Ishikawa (cell line): ENCODE measurements at regions not wholly inside any gene's neighbourhood (a gene's known extent, or its start where the extent isn't known, plus 50 kb on each side); places are given as distances from the start of the nearest gene placed in this dataset.

ENCODE experiments used
- CEBPB ChIP-seq: IDR thresholded peaks from 2 replicates; pipeline ENCODE4 v1.6.1; 2012
- CREB1 ChIP-seq: IDR thresholded peaks from 2 replicates; pipeline ENCODE4 v1.6.1; 2012; ENCODE audit warnings: low read depth
- EGR1 ChIP-seq: IDR thresholded peaks from 2 replicates; pipeline ENCODE4 v1.6.1; 2012
- EP300 ChIP-seq: IDR thresholded peaks from 2 replicates; pipeline ENCODE4 v1.6.1; 2012; ENCODE audit warnings: borderline replicate concordance
- FOXM1 ChIP-seq: IDR thresholded peaks from 2 replicates; pipeline ENCODE4 v1.6.1; 2012; ENCODE audit warnings: low read depth, borderline replicate concordance
- NFIC ChIP-seq: IDR thresholded peaks from 2 replicates; pipeline ENCODE4 v1.6.1; 2012
- RAD21 ChIP-seq: IDR thresholded peaks from 2 replicates; pipeline ENCODE4 v1.6.1; 2012; ENCODE audit warnings: low read depth
- REST ChIP-seq: IDR thresholded peaks from 2 replicates; pipeline ENCODE4 v1.6.1; 2012; ENCODE audit warnings: low read depth, mild to moderate bottlenecking
- TAF1 ChIP-seq: IDR thresholded peaks from 2 replicates; pipeline ENCODE4 v1.6.1; 2012; ENCODE audit warnings: low read depth, mild to moderate bottlenecking
- TCF12 ChIP-seq: IDR thresholded peaks from 2 replicates; pipeline ENCODE4 v1.6.1; 2012; ENCODE audit warnings: low read depth
- TEAD4 ChIP-seq: IDR thresholded peaks from 2 replicates; pipeline ENCODE4 v1.6.1; 2012
- USF1 ChIP-seq: IDR thresholded peaks from 2 replicates; pipeline ENCODE4 v1.6.1; 2012
- YY1 ChIP-seq: IDR thresholded peaks from 2 replicates; pipeline ENCODE4 v1.6.1; 2012; ENCODE audit warnings: low read depth
- ZBTB7A ChIP-seq: IDR thresholded peaks from 2 replicates; pipeline ENCODE4 v1.6.1; 2012; ENCODE audit warnings: low read depth
- TF ChIP-seq, protein P1 (sequence below): IDR thresholded peaks from 2 replicates; pipeline ENCODE4 v1.6.1; 2012

GRCh38 chr3:44023961-44024593, 217.6 kb upstream of the TOPAZ1 start:
- no peak for TF ChIP-seq USF1
- no peak for TF ChIP-seq RAD21
- TF ChIP-seq REST = no peak
- TF ChIP-seq TAF1 = no peak
- no peak for TF ChIP-seq CEBPB
- TF ChIP-seq ZBTB7A = no peak
- no peak for TF ChIP-seq FOXM1
- no peak for TF ChIP-seq CREB1
- TF ChIP-seq YY1 = no peak
- no peak for TF ChIP-seq EP300
- no peak for TF ChIP-seq TEAD4
- TF ChIP-seq TCF12 = no peak
- TF ChIP-seq, protein P1, sequence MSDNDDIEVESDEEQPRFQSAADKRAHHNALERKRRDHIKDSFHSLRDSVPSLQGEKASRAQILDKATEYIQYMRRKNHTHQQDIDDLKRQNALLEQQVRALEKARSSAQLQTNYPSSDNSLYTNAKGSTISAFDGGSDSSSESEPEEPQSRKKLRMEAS = no peak
- TF ChIP-seq EGR1 = no peak
- no peak for TF ChIP-seq NFIC

- TF ChIP-seq EGR1 = no peak
- TF ChIP-seq TCF12 = no peak
- no peak for TF ChIP-seq FOXM1
- TF ChIP-seq EP300 = no peak
Observed at GRCh38 chr3:44026220-44026865, 215.3 kb upstream of the TOPAZ1 start.

GRCh38 chr3:44029100-44029499, 212.6 kb upstream of the TOPAZ1 start:
- TF ChIP-seq NFIC = no peak

DNA sequence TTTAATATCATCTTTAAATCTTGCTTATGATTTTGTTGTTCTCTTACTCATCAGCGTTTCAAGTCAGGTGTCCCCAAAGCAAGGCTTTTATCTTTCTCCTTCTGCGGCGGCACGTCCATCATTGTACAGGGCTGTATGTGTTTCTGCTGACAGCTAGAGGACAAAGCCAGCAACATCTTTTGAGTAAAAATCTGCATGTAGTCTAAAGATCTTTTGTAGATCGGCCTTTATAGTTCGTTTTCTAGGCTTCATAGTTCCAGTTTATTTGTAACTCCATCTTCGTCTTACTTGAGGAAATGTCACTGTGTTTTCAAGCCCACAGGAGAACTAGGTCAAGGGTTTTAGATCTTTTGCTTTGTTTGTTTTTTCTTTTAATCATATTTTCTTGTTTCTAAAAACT, 211.4 kb upstream of the TOPAZ1 start:
- TF ChIP-seq TEAD4 (no peak), USF1 (no peak), YY1 (no peak), CREB1 (no peak), TAF1 (no peak), NFIC (no peak), CEBPB (no peak), REST (no peak), FOXM1 (no peak), EGR1 (no peak), ZBTB7A (no peak), RAD21 (no peak), EP300 (no peak), TCF12 (no peak)
- TF ChIP-seq, protein P1 = no peak

DNA sequence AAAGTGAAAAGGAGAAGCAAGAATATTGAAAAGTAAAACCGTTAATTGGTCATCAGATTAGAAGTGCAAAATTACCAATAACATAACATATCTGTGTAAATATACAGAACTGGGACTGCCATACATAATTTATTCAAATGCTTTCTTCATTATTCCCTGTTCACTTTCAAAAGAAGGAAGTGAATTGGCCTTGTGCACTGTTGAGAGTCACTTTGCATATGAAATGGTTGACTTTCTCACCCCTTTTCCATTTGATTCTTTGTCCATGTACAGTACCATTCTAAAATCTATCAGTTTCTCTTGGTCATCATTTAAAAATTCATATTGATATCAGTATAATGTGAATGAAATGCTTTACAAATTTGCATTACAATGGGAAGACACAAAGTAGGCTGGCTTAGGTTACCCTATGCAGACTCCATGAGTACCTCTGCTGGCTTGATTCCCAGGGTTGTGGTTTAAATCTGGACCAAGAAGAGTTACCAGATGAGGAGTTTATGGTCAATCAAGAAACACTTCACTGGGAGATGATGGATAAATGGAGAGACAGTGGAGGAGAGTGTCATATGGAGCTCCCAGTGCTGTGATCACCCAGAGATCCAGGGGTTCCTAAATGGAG, 210.9 kb upstream of the TOPAZ1 start:
- TF ChIP-seq USF1 = no peak
- TF ChIP-seq EGR1 = no peak
- TF ChIP-seq CREB1 = no peak
- no peak for TF ChIP-seq CEBPB
- no peak for TF ChIP-seq TCF12
- TF ChIP-seq RAD21 = no peak
- TF ChIP-seq FOXM1 = no peak
- no peak for TF ChIP-seq YY1
- no peak for TF ChIP-seq REST
- TF ChIP-seq TAF1 = no peak
- TF ChIP-seq, protein P1 = no peak
- no peak for TF ChIP-seq NFIC
- TF ChIP-seq EP300 = no peak
- TF ChIP-seq TEAD4 = no peak
